ENCODE measurements at regions not wholly inside any gene's neighbourhood (a gene's known extent, or its start where the extent isn't known, plus 50 kb on each side); places are given as distances from the start of the nearest gene placed in this dataset.

DNA sequence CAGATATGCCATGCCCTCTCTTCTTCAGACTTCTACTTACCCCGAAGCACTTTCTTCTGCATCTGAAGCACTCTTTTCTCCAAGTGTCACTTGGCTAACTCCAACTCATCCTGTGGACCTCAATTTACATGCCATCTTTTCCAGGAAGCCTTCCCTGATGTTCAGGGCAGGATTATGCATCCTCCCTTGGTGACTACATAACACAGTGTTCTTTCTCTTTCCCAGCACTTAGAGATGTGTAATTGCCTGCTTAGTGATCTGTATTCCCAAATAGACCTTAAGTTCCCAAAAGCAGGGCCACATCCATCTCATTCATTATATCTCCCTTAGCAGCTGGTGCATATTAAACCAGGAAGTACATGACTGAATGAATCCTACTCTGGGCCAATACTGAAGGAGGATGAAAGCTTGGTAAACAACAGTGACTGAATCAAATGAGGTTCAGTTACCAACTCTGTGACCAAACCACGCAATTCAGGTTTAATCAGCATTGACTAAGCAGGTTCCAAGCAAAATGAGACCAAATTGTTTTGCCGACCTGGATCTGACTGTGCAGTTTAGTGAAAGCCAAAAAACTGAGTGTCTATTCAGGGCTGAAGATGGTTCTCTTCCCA is 121.4 kb upstream of the TCF21 start:
- H3K27ac Mint-ChIP-seq (ENCODE audit: unreplicated experiment): no peak overlapping the region
- Histone ChIP-seq H3K79me2 (ENCODE audit: insufficient read depth, low read length) (no peaks in the 10 kb centered on the region), H2AFZ (ENCODE audit: low read depth, low read length) (peak overlapping the region; percentile 27), H3K9me3 (ENCODE audit: insufficient read depth, low read depth, low read length) (no peaks in the 10 kb centered on the region), H3K9ac (ENCODE audit: low read length) (no peak overlapping the region), H3K4me3 (ENCODE audit: insufficient read depth, low read depth, low read length) (no peak overlapping the region), H3K4me2 (ENCODE audit: low read length) (no peak overlapping the region), H3K27ac (ENCODE audit: low read depth, low read length) (no peak overlapping the region), H4K20me1 (ENCODE audit: insufficient read depth, low read length) (no peaks in the 10 kb centered on the region), H3K36me3 (ENCODE audit: insufficient read depth, low read length) (no peaks in the 10 kb centered on the region), H3K27me3 (ENCODE audit: insufficient read depth, low read length) (no peaks in the 10 kb centered on the region), H3K4me1 (ENCODE audit: insufficient read depth, low read length) (peaks cover 24% of the 10 kb centered on the region)
- H3K9me3 Mint-ChIP-seq (ENCODE audit: unreplicated experiment): peaks cover 5% of the 10 kb centered on the region
- DNase-seq (ENCODE audit: low read depth) (no peak), FAIRE-seq (no peak)
- no peaks in the 10 kb centered on the region for H3K36me3 Mint-ChIP-seq (ENCODE audit: low read depth, unreplicated experiment)
- no peak for TF ChIP-seq CTCF (IDR thresholded peaks at IDR 0.05; ENCODE audit: insufficient read depth, low read depth, low read length)
- no peak for TF ChIP-seq EZH2 (IDR thresholded peaks at IDR 0.05; ENCODE audit: insufficient read depth, low read length)
- no peaks in the 10 kb centered on the region for H3K27me3 Mint-ChIP-seq (ENCODE audit: low read depth, unreplicated experiment)
- peaks cover 40% of the 10 kb centered on the region for H3K4me1 Mint-ChIP-seq (ENCODE audit: low read depth, unreplicated experiment)
- no peak overlapping the region for H3K4me3 Mint-ChIP-seq (ENCODE audit: unreplicated experiment)

DNA sequence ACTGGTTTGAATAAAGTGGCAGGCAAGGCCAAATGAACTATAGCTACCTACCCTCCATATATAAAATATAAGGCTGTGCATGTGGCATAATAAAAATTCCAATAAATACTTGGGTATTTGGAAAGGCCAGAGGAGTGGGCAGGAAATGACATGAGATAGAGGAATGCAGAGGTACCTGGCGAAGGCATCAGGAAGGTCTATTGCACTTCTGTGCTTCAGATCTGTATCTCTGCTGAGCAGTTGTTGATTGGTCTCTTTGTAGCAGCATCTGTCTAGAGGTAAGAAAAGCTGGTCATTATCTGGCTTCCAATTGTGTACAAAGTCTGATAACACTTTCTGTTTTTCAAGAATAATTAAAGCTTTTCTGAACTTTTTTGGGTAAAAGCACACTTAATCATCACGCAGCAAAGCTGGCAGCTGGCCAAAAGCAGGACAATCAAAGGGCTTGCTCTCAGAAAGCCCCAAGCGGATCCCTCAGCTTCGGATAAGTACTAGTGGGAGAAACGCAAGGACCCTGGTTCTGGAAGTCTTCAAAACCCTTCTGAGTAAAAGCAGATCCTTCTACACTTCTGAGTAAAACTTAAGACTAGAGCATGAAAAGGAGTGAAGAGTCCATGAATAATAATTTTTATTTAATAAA is 120.1 kb upstream of the TCF21 start:
- Mint-ChIP-seq H3K27me3 (ENCODE audit: low read depth, unreplicated experiment) (no peaks in the 10 kb centered on the region), H3K4me1 (ENCODE audit: low read depth, unreplicated experiment) (peaks cover 38% of the 10 kb centered on the region), H3K4me3 (ENCODE audit: unreplicated experiment) (no peak overlapping the region), H3K9me3 (ENCODE audit: unreplicated experiment) (peaks cover 5% of the 10 kb centered on the region), H3K36me3 (ENCODE audit: low read depth, unreplicated experiment) (no peaks in the 10 kb centered on the region), H3K27ac (ENCODE audit: unreplicated experiment) (peak overlapping the region; percentile 67)
- H3K27me3 ChIP-seq (ENCODE audit: insufficient read depth, low read length): no peaks in the 10 kb centered on the region
- TF ChIP-seq CTCF (IDR thresholded peaks at IDR 0.05; ENCODE audit: insufficient read depth, low read depth, low read length) (no peak), EZH2 (IDR thresholded peaks at IDR 0.05; ENCODE audit: insufficient read depth, low read length) (no peak)
- no peak overlapping the region for H3K4me2 ChIP-seq (ENCODE audit: low read length)
- no peaks in the 10 kb centered on the region for H3K36me3 ChIP-seq (ENCODE audit: insufficient read depth, low read length)
- no peak for DNase-seq (ENCODE audit: low read depth)
- H3K9me3 ChIP-seq (ENCODE audit: insufficient read depth, low read depth, low read length): no peaks in the 10 kb centered on the region
- peaks cover 24% of the 10 kb centered on the region for H3K4me1 ChIP-seq (ENCODE audit: insufficient read depth, low read length)
- no peak overlapping the region for H3K27ac ChIP-seq (ENCODE audit: low read depth, low read length)
- H2AFZ ChIP-seq (ENCODE audit: low read depth, low read length): no peak overlapping the region
- FAIRE-seq: no peak
- no peaks in the 10 kb centered on the region for H3K79me2 ChIP-seq (ENCODE audit: insufficient read depth, low read length)
- no peaks in the 10 kb centered on the region for H4K20me1 ChIP-seq (ENCODE audit: insufficient read depth, low read length)
- no peak overlapping the region for H3K4me3 ChIP-seq (ENCODE audit: insufficient read depth, low read depth, low read length)
- no peak overlapping the region for H3K9ac ChIP-seq (ENCODE audit: low read length)

DNA sequence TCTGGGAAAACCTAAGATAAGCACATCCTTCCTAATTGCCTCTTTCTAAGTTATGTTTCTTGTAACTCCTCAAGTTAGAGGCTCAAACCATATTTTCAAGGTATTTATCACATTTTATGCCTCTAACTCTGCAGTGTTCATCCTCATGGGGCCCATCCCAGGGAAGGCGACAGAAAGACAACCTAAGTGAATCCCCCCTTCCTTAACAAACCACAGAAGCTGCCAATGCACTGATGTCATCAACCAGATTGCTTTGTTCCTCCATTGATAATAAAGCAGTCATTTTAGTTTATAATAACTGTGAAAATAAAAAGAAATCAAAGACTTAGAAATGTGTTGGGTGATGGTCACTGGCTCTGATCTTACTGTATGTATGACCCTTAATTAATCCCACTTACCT is 119.5 kb upstream of the TCF21 start:
- Mint-ChIP-seq H3K27ac (ENCODE audit: unreplicated experiment) (peak overlapping the region; percentile 89), H3K4me1 (ENCODE audit: low read depth, unreplicated experiment) (peaks cover 38% of the 10 kb centered on the region), H3K36me3 (ENCODE audit: low read depth, unreplicated experiment) (no peaks in the 10 kb centered on the region), H3K4me3 (ENCODE audit: unreplicated experiment) (no peak overlapping the region), H3K27me3 (ENCODE audit: low read depth, unreplicated experiment) (no peaks in the 10 kb centered on the region), H3K9me3 (ENCODE audit: unreplicated experiment) (peaks cover 5% of the 10 kb centered on the region)
- peak overlapping the region; percentile 29 for H2AFZ ChIP-seq (ENCODE audit: low read depth, low read length)
- H3K9ac ChIP-seq (ENCODE audit: low read length): no peak overlapping the region
- H4K20me1 ChIP-seq (ENCODE audit: insufficient read depth, low read length): no peaks in the 10 kb centered on the region
- peak overlapping the region; percentile 15 for H3K4me2 ChIP-seq (ENCODE audit: low read length)
- no peaks in the 10 kb centered on the region for H3K9me3 ChIP-seq (ENCODE audit: insufficient read depth, low read depth, low read length)
- TF ChIP-seq EZH2 (IDR thresholded peaks at IDR 0.05; ENCODE audit: insufficient read depth, low read length): no peak
- TF ChIP-seq CTCF (IDR thresholded peaks at IDR 0.05; ENCODE audit: insufficient read depth, low read depth, low read length): no peak
- peak; percentile 53 for DNase-seq (ENCODE audit: low read depth)
- H3K4me3 ChIP-seq (ENCODE audit: insufficient read depth, low read depth, low read length): no peak overlapping the region
- no peak overlapping the region for H3K27ac ChIP-seq (ENCODE audit: low read depth, low read length)
- peak; percentile 29 for FAIRE-seq
- peaks cover 23% of the 10 kb centered on the region for H3K4me1 ChIP-seq (ENCODE audit: insufficient read depth, low read length)
- H3K27me3 ChIP-seq (ENCODE audit: insufficient read depth, low read length): no peaks in the 10 kb centered on the region
- H3K36me3 ChIP-seq (ENCODE audit: insufficient read depth, low read length): no peaks in the 10 kb centered on the region
- no peaks in the 10 kb centered on the region for H3K79me2 ChIP-seq (ENCODE audit: insufficient read depth, low read length)
